Astrocyte (in vitro differentiated cells and primary cell): ENCODE measurements at regions not wholly inside any gene's neighbourhood (a gene's known extent, or its start where the extent isn't known, plus 50 kb on each side); places are given as distances from the start of the nearest gene placed in this dataset.

Source experiments
- DNase-seq: peaks from one replicate; pipeline ENCODE4 v3.0.0-alpha.2; 2010; ENCODE audit warnings: low read depth
- FAIRE-seq: peaks from 2 replicates; lab custom pipeline; 2011; peaks lifted over from hg19 to GRCh38; lab: Jason Lieb, UNC
- H2AFZ ChIP-seq: 2 replicates; pipeline ENCODE4 v1.6.0; 2012; ENCODE audit warnings: low read depth, low read length, inconsistent platforms
- H3K27ac ChIP-seq: 2 replicates; pipeline ENCODE4 v1.5.1; 2011; ENCODE audit warnings: low read depth, low read length, inconsistent platforms
- H3K27me3 ChIP-seq: 2 replicates; pipeline ENCODE4 v1.6.0; 2011; ENCODE audit warnings: low read length, inconsistent platforms; ENCODE audit not compliant: insufficient read depth
- H3K36me3 ChIP-seq: 2 replicates; pipeline ENCODE4 v1.5.1; 2011; ENCODE audit warnings: low read length, inconsistent platforms; ENCODE audit not compliant: insufficient read depth
- H3K4me1 ChIP-seq: 2 replicates; pipeline ENCODE4 v1.5.1; 2011; ENCODE audit warnings: low read length, inconsistent platforms; ENCODE audit not compliant: insufficient read depth
- H3K4me2 ChIP-seq: 2 replicates; pipeline ENCODE4 v1.6.0; 2012; ENCODE audit warnings: low read length, inconsistent platforms
- H3K4me3 ChIP-seq: 2 replicates; pipeline ENCODE4 v1.5.1; 2011; ENCODE audit warnings: low read depth, mild to moderate bottlenecking, low read length, inconsistent platforms; ENCODE audit not compliant: insufficient read depth
- H3K79me2 ChIP-seq: 2 replicates; pipeline ENCODE4 v1.6.0; 2012; ENCODE audit warnings: mild to moderate bottlenecking, low read length, inconsistent platforms; ENCODE audit not compliant: insufficient read depth
- H3K9ac ChIP-seq: 2 replicates; pipeline ENCODE4 v1.6.0; 2012; ENCODE audit warnings: mild to moderate bottlenecking, low read length, inconsistent platforms
- H3K9me3 ChIP-seq: 2 replicates; pipeline ENCODE4 v1.5.1; 2012; ENCODE audit warnings: low read depth, mild to moderate bottlenecking, low read length, inconsistent platforms; ENCODE audit not compliant: insufficient read depth
- H4K20me1 ChIP-seq: 2 replicates; pipeline ENCODE4 v1.6.0; 2012; ENCODE audit warnings: low read length, inconsistent platforms; ENCODE audit not compliant: insufficient read depth
- H3K27ac Mint-ChIP-seq: one replicate; pipeline ENCODE4 v1.8.0; 2021; ENCODE audit warnings: mild to moderate bottlenecking, mixed read lengths; ENCODE audit not compliant: unreplicated experiment
- H3K27me3 Mint-ChIP-seq: one replicate; pipeline ENCODE4 v1.8.0; 2021; ENCODE audit warnings: low read depth, mixed read lengths; ENCODE audit not compliant: unreplicated experiment
- H3K36me3 Mint-ChIP-seq: one replicate; pipeline ENCODE4 v1.8.0; 2021; ENCODE audit warnings: low read depth, mixed read lengths; ENCODE audit not compliant: unreplicated experiment
- H3K4me1 Mint-ChIP-seq: one replicate; pipeline ENCODE4 v1.8.0; 2021; ENCODE audit warnings: low read depth, mixed read lengths; ENCODE audit not compliant: unreplicated experiment
- H3K4me3 Mint-ChIP-seq: one replicate; pipeline ENCODE4 v1.8.0; 2021; ENCODE audit warnings: mild to moderate bottlenecking, moderate library complexity, mixed read lengths; ENCODE audit not compliant: unreplicated experiment
- H3K9me3 Mint-ChIP-seq: one replicate; pipeline ENCODE4 v1.8.0; 2021; ENCODE audit warnings: mild to moderate bottlenecking, mixed read lengths; ENCODE audit not compliant: unreplicated experiment
- EZH2 ChIP-seq: IDR thresholded peaks from 2 replicates; pipeline ENCODE4 v1.6.1; 2012; ENCODE audit warnings: mild to moderate bottlenecking, low read length, inconsistent platforms; ENCODE audit not compliant: insufficient read depth
- TF ChIP-seq, protein P1 (sequence below): IDR thresholded peaks from 2 replicates; pipeline ENCODE4 v1.5.1; 2011; ENCODE audit warnings: low read depth, mild to moderate bottlenecking, inconsistent platforms, low read length, moderate library complexity; ENCODE audit not compliant: insufficient read depth

DNA sequence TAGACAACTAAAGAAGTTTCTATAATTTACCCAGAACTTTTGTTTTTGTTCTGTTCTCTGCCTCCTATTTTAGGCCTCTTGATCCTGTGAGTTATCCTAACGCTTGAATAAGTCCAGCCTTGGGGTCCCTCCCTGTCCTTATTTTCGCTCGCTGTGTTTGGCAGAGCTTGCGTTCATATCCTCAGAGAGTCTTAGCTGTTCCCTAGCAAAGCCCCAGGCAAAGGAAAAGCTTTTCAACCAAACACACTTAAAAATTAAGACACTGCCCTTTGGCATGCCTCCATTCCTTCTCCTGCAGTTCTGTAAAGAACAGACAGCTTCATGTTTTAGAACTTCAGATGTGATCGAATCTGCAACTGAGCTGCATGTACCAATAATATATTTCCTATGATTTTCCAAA lies 517.2 kb downstream of the SUCLG1 start:
- H4K20me1 ChIP-seq, result no peaks in the 10 kb centered on the region
- no peaks in the 10 kb centered on the region for H3K27me3 ChIP-seq
- H3K4me2 ChIP-seq, result no peak overlapping the region
- peaks cover 2% of the 10 kb centered on the region for H3K9me3 ChIP-seq
- FAIRE-seq (no peak), DNase-seq (no peak)
- no peaks in the 10 kb centered on the region for H3K27me3 Mint-ChIP-seq
- TF ChIP-seq EZH2, result no peak
- TF ChIP-seq, protein P1, sequence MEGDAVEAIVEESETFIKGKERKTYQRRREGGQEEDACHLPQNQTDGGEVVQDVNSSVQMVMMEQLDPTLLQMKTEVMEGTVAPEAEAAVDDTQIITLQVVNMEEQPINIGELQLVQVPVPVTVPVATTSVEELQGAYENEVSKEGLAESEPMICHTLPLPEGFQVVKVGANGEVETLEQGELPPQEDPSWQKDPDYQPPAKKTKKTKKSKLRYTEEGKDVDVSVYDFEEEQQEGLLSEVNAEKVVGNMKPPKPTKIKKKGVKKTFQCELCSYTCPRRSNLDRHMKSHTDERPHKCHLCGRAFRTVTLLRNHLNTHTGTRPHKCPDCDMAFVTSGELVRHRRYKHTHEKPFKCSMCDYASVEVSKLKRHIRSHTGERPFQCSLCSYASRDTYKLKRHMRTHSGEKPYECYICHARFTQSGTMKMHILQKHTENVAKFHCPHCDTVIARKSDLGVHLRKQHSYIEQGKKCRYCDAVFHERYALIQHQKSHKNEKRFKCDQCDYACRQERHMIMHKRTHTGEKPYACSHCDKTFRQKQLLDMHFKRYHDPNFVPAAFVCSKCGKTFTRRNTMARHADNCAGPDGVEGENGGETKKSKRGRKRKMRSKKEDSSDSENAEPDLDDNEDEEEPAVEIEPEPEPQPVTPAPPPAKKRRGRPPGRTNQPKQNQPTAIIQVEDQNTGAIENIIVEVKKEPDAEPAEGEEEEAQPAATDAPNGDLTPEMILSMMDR, result no peak
- no peaks in the 10 kb centered on the region for H3K4me1 ChIP-seq
- H3K36me3 ChIP-seq, result no peaks in the 10 kb centered on the region
- H3K27ac ChIP-seq, result no peak overlapping the region
- no peak overlapping the region for H3K9ac ChIP-seq
- H2AFZ ChIP-seq, result no peak overlapping the region
- H3K27ac Mint-ChIP-seq, result no peak overlapping the region
- H3K4me3 ChIP-seq, result no peak overlapping the region
- no peaks in the 10 kb centered on the region for H3K79me2 ChIP-seq
- no peaks in the 10 kb centered on the region for H3K36me3 Mint-ChIP-seq
- H3K4me1 Mint-ChIP-seq, result peaks cover 4% of the 10 kb centered on the region
- H3K9me3 Mint-ChIP-seq, result no peaks in the 10 kb centered on the region
- no peak overlapping the region for H3K4me3 Mint-ChIP-seq

DNA sequence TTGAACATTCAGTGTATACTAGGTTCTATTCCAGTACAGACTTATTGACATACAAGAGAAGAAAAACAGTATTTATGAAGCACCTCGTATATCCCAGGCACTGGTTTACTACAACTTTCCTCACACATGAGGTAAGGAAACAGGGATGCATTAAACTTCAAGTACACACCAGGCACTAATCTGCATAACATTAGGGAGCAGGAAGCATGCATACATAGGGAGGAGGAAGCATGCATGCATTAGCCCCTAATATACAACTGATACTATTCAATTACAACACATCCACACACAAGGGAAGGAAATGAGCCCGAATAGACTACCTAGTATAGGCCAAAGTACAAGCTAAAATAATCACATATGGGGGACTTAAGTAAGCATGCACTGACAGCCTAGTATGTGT lies 525.3 kb downstream of the SUCLG1 start:
- Mint-ChIP-seq H3K36me3 (no peaks in the 10 kb centered on the region), H3K4me1 (no peaks in the 10 kb centered on the region), H3K27me3 (no peaks in the 10 kb centered on the region), H3K9me3 (no peaks in the 10 kb centered on the region), H3K4me3 (no peak overlapping the region), H3K27ac (no peak overlapping the region)
- H2AFZ ChIP-seq, result no peak overlapping the region
- no peaks in the 10 kb centered on the region for H4K20me1 ChIP-seq
- H3K27me3 ChIP-seq, result no peaks in the 10 kb centered on the region
- TF ChIP-seq, protein P1, result no peak
- no peak for TF ChIP-seq EZH2
- H3K79me2 ChIP-seq, result no peaks in the 10 kb centered on the region
- H3K4me2 ChIP-seq, result no peak overlapping the region
- no peaks in the 10 kb centered on the region for H3K9me3 ChIP-seq
- H3K9ac ChIP-seq, result no peak overlapping the region
- H3K4me1 ChIP-seq, result no peaks in the 10 kb centered on the region
- DNase-seq (no peak), FAIRE-seq (no peak)
- H3K27ac ChIP-seq, result no peak overlapping the region
- H3K4me3 ChIP-seq, result no peak overlapping the region
- H3K36me3 ChIP-seq, result no peaks in the 10 kb centered on the region

- Histone ChIP-seq H3K9ac (no peak overlapping the region), H2AFZ (no peak overlapping the region), H3K27ac (no peak overlapping the region), H3K4me3 (no peak overlapping the region), H3K9me3 (no peaks in the 10 kb centered on the region), H3K4me2 (no peak overlapping the region), H3K79me2 (no peaks in the 10 kb centered on the region), H3K36me3 (no peaks in the 10 kb centered on the region), H4K20me1 (no peaks in the 10 kb centered on the region), H3K27me3 (no peaks in the 10 kb centered on the region), H3K4me1 (no peaks in the 10 kb centered on the region)
- no peaks in the 10 kb centered on the region for H3K27me3 Mint-ChIP-seq
- H3K27ac Mint-ChIP-seq, result no peak overlapping the region
- H3K36me3 Mint-ChIP-seq, result no peaks in the 10 kb centered on the region
- H3K4me3 Mint-ChIP-seq, result no peak overlapping the region
- H3K4me1 Mint-ChIP-seq, result no peaks in the 10 kb centered on the region
- DNase-seq (no peak), FAIRE-seq (no peak)
- no peaks in the 10 kb centered on the region for H3K9me3 Mint-ChIP-seq
- TF ChIP-seq EZH2, result no peak
- TF ChIP-seq, protein P1, result no peak
These were observed 535.5 kb downstream of the SUCLG1 start for GRCh38 chr2:83923531-83923930.
